ENCODE measurements at regions not wholly inside any gene's neighbourhood (a gene's known extent, or its start where the extent isn't known, plus 50 kb on each side); places are given as distances from the start of the nearest gene placed in this dataset.

DNA sequence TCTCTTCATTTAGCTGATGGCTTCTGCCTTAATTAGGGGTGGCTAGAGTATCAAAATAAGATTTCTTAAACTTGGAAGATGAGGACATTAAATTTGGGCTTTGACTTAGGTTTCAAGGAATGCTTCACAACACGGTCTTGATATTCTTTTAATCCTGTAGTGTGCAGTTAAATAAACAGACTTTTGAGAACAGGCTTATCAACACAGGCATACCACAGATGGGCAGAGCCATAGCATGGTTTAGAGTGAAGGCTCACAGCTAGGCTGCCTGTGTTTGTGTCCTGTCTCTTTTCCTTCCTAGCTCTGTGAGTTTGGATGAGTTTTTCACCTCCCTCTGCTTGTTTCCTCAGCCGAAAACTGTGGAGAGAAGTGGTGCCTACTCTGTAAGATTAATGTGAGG, 102.3 kb upstream of the IPO9 start:
- POLR2A ChIA-PET (ENCODE audit: low non-redundant PET): no interaction called here
- TF ChIP-seq EZH2 (IDR thresholded peaks at IDR 0.05; ENCODE audit: borderline replicate concordance, low read depth, low read length, poor library complexity, severe bottlenecking): no peak
- no peak for TF ChIP-seq CTCF (conservative IDR thresholded peaks at IDR 0.05; ENCODE audit: low read depth, low read length)
- Histone ChIP-seq H3K27me3 (replicated peaks; ENCODE audit: insufficient read depth, low read depth, low read length, poor library complexity) (no peaks in the 10 kb centered on the region), H3K4me3 (ENCODE audit: low read depth, low read length, poor library complexity, severe bottlenecking) (no peak overlapping the region), H3K27ac (ENCODE audit: low read depth, low read length, poor library complexity, severe bottlenecking) (no peak overlapping the region), H3K36me3 (ENCODE audit: insufficient read depth, low read length, poor library complexity, severe bottlenecking) (no peaks in the 10 kb centered on the region), H3K4me1 (ENCODE audit: insufficient read depth, low read length, poor library complexity, severe bottlenecking) (peaks cover 14% of the 10 kb centered on the region), H3K9me3 (ENCODE audit: low read depth, low read length, poor library complexity, severe bottlenecking) (no peaks in the 10 kb centered on the region)
- intact Hi-C loops (cut with micrococcal nuclease; ENCODE audit: unreplicated experiment): no loop called here
- CTCF ChIA-PET: interaction anchor here (1.7 kb wide), 1 partner anchor 18 kb away, joined by 9 read pairs; no protein-coding TSS in a partner anchor
- DNase-seq (ENCODE audit: low spot score): no peak
- BruUV-seq (replicated peaks): no TSS peak

DNA sequence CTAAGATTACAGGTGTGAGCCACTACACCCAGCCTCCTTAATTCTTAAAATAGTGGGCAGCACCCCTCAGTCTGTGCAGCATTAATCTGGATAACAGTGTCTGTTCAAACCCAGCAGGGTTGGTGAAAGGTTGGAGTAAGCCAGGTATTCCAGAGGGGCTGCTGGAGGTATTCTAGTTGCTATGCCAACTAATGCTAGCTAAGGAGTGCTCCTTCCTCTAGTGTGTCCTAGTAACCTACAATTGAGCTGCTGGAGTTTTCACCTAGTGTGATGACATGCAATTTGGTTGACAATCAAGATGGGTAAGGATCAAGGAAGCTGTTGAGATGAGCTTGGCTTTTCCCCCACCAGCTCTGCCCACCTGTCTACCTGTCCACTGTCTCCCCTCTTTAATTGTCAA, 100.2 kb upstream of the IPO9 start:
- intact Hi-C loops (cut with micrococcal nuclease; ENCODE audit: unreplicated experiment): no loop called here
- no peaks in the 10 kb centered on the region for H3K9me3 ChIP-seq (ENCODE audit: low read depth, low read length, poor library complexity, severe bottlenecking)
- no peak overlapping the region for H3K4me3 ChIP-seq (ENCODE audit: low read depth, low read length, poor library complexity, severe bottlenecking)
- DNase-seq (ENCODE audit: low spot score): no peak
- H3K27me3 ChIP-seq (replicated peaks; ENCODE audit: insufficient read depth, low read depth, low read length, poor library complexity): no peaks in the 10 kb centered on the region
- no peak overlapping the region for H3K27ac ChIP-seq (ENCODE audit: low read depth, low read length, poor library complexity, severe bottlenecking)
- POLR2A ChIA-PET (ENCODE audit: low non-redundant PET): no interaction called here
- H3K4me1 ChIP-seq (ENCODE audit: insufficient read depth, low read length, poor library complexity, severe bottlenecking): peaks cover 14% of the 10 kb centered on the region
- no peak for TF ChIP-seq CTCF (conservative IDR thresholded peaks at IDR 0.05; ENCODE audit: low read depth, low read length)
- no peak for TF ChIP-seq EZH2 (IDR thresholded peaks at IDR 0.05; ENCODE audit: borderline replicate concordance, low read depth, low read length, poor library complexity, severe bottlenecking)
- CTCF ChIA-PET: no interaction called here
- BruUV-seq (replicated peaks): no TSS peak
- H3K36me3 ChIP-seq (ENCODE audit: insufficient read depth, low read length, poor library complexity, severe bottlenecking): no peaks in the 10 kb centered on the region

- H3K27me3 ChIP-seq (replicated peaks; ENCODE audit: insufficient read depth, low read depth, low read length, poor library complexity): no peaks in the 10 kb centered on the region
- POLR2A ChIA-PET (ENCODE audit: low non-redundant PET): no interaction called here
- intact Hi-C loops (cut with micrococcal nuclease; ENCODE audit: unreplicated experiment): no loop called here
Observed at GRCh38 chr1:201729973-201730608, 98.9 kb upstream of the IPO9 start.

More at GRCh38 chr1:201729973-201730608, 98.9 kb upstream of the IPO9 start:
- CTCF ChIA-PET: no interaction called here
- no TSS peak for BruUV-seq (replicated peaks)
- Histone ChIP-seq H3K4me1 (ENCODE audit: insufficient read depth, low read length, poor library complexity, severe bottlenecking) (peaks cover 1% of the 10 kb centered on the region), H3K27ac (ENCODE audit: low read depth, low read length, poor library complexity, severe bottlenecking) (no peak overlapping the region), H3K9me3 (ENCODE audit: low read depth, low read length, poor library complexity, severe bottlenecking) (no peaks in the 10 kb centered on the region), H3K36me3 (ENCODE audit: insufficient read depth, low read length, poor library complexity, severe bottlenecking) (no peaks in the 10 kb centered on the region), H3K4me3 (ENCODE audit: low read depth, low read length, poor library complexity, severe bottlenecking) (no peak overlapping the region)
- no peak for DNase-seq (ENCODE audit: low spot score)
- TF ChIP-seq CTCF (conservative IDR thresholded peaks at IDR 0.05; ENCODE audit: low read depth, low read length) (no peak), EZH2 (IDR thresholded peaks at IDR 0.05; ENCODE audit: borderline replicate concordance, low read depth, low read length, poor library complexity, severe bottlenecking) (no peak)
